ENCODE measurements at regions not wholly inside any gene's neighbourhood (a gene's known extent, or its start where the extent isn't known, plus 50 kb on each side); places are given as distances from the start of the nearest gene placed in this dataset.

- no peak for TF ChIP-seq CTCF (IDR thresholded peaks at IDR 0.05; ENCODE audit: low read depth, low read length)
- TF ChIP-seq EZH2phosphoT487 (IDR thresholded peaks at IDR 0.05; ENCODE audit: low read depth): no peak
Observed at GRCh38 chr20:11496380-11496779, 421.3 kb upstream of the BTBD3 start.

Data from OCI-LY3 (cell line).